Activated naive CD4-positive, alpha-beta T cell treated with Interleukin-2 at 50 U/mL for 16 hours (primary cell): ENCODE measurements at regions not wholly inside any gene's neighbourhood (a gene's known extent, or its start where the extent isn't known, plus 50 kb on each side); places are given as distances from the start of the nearest gene placed in this dataset.

Experiments
- DNase-seq: peaks from one replicate; pipeline ENCODE4 v3.0.0-alpha.2; 2020

DNA sequence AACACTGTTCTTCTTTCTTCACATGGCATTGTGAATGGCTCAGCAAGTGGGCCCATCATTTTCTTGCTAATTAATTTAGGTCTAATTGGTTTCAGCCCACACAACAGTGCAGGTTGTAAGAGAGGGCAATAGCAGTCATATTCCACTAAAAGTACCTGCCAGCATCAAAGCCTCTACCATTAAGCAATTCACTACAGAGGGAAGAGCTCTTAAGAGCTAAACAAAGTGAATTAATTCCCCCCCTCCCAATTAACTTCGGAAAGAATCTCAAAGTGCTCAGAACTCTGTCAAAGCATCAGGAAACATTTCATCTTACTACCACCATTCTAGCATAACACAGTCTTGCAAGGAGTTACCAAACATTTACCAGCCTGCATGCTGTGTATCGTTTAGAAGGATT lies 133.9 kb upstream of the UBASH3B start:
- no peak for DNase-seq

- no peak for DNase-seq
These were observed 137.8 kb upstream of the UBASH3B start for GRCh38 chr11:122517403-122518379.

- no peak for DNase-seq
These were observed 138.8 kb upstream of the UBASH3B start for GRCh38 chr11:122516686-122517085.

GRCh38 chr11:122513997-122514396 lies 141.5 kb upstream of the UBASH3B start:
- DNase-seq = no peak

GRCh38 chr11:122513328-122513727 lies 142.2 kb upstream of the UBASH3B start:
- no peak for DNase-seq

DNA sequence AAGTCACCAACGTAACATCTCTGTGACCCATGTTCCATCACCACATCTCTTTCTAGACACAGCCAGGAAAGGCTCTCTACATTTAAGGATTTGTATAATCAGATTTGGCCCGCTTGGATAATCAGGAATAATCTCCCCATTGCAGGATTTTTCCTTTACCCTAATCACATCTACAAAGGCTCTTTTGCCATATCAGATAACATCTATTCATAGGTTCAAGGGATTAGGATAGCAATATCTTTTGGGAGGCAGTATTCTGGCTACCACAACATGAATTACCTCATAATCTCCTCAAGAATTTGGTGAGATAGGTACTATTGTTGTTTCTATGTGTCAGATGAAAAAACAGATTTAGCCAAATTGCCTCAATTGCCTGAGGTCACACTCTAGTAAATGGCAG lies 142.8 kb upstream of the UBASH3B start:
- no peak for DNase-seq

- DNase-seq = no peak
These were observed 145.6 kb upstream of the UBASH3B start for GRCh38 chr11:122509899-122510298.

- no peak for DNase-seq
These were observed 146.4 kb upstream of the UBASH3B start for GRCh38 chr11:122509091-122509490.

DNA sequence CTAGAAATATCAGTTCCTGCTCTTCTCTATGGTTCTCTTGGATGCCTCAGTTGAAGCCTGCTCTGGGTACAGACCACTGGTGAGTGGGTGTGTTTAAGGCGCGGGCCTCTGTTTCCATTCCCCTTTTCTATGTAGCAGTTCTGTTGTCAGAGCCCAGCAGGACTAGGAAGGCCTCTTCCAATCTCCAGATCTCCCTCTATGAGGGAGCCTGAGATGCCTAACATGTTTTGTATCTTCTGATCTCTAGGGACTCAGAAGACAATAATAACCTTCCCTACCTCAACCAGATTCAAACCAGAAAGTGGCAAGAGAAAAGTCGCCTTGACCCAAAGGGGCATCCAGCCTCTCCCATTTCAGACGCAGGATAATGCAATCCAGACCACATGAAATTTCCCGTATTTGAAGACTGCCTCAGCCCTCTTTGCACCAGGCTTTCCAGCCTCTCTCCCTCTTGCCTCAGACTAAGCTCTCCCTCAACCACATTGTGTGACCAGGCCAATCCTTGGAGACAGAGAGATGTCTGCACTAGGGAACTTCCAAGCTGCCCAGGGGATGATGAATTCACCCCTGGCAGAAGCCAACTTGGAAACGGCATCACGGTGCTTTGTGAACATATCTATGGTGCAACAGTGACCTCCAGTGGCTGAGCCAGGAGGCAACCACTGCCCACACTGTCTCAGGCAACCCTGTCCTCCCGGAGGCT lies 150.1 kb upstream of the UBASH3B start:
- peak; percentile 33 for DNase-seq

- no peak for DNase-seq
These were observed 161.3 kb upstream of the UBASH3B start for GRCh38 chr11:122494221-122494620.

DNA sequence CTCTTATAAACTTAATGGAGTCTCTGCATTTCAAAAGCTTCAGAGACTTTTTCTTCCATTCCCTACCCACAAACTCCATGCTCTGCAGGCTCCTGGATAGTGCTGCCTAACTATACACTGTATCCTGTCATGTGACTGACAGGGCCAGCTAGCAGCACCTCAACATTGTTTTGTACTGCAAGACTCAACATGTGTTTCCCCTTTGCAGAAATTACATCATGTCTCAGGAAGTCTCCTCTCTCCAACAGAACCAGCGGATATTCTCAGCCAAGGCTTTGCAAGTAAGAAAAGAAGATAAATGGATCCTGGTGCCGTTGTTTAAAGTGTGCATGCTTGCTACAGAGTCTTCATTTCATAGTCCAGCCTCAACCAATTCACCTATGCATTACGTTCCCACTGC lies 164.0 kb upstream of the UBASH3B start:
- DNase-seq = no peak

DNA sequence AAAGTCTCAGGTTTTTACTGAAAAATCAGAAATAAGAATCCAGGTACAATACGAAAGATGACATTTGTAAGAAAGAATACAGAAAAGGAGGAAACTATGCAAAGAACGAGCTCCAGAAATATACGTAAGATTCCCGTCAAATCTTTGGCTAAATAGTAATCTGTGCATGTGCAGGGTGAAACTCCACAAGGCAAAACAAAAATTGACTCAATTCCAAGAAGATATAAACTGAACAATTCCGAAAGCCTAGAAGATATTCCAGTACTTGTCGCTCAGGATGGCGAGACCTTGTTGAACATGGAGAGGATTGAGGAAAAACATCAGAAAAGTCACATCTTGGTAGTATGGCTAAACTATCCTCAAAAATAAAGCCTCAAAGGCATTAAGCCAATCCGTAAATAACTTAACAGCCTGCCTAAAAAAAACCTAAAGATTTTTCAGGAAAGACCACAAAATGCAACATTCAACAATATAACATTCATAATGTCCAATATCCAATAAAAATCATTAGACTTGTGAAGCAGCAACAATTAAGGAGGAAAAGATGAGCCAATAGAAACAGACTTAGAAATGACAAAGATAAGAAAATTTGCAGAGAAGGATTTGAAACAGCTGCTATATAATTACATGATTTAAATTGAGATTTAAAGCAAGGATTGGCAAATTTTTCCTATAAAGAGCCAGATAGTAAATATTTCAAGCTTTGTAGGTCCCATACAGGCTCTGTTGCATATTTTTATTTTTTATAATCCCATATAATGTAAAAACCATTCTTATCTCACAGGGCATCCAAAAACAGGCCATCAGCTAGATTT lies 166.4 kb upstream of the UBASH3B start:
- no peak for DNase-seq

DNA sequence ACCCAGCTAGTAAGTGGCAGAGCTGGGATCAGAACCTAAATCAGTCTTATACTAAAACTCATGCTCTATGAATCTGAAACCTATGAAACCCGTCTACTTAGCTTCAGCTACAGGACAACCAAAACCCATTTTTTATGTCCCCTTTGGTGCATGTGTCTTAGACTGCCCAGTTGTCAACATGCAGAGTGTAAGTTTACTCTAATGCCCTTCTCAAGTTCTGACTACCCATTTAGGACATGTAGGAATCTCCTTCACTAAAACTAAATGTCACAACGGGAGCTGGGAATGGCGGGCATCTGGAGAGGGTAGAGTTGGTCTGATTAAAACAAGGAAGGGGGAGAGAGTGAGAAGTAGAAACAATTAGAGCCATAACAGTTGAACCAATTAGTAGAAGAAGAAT lies 167.9 kb upstream of the UBASH3B start:
- DNase-seq = no peak

DNA sequence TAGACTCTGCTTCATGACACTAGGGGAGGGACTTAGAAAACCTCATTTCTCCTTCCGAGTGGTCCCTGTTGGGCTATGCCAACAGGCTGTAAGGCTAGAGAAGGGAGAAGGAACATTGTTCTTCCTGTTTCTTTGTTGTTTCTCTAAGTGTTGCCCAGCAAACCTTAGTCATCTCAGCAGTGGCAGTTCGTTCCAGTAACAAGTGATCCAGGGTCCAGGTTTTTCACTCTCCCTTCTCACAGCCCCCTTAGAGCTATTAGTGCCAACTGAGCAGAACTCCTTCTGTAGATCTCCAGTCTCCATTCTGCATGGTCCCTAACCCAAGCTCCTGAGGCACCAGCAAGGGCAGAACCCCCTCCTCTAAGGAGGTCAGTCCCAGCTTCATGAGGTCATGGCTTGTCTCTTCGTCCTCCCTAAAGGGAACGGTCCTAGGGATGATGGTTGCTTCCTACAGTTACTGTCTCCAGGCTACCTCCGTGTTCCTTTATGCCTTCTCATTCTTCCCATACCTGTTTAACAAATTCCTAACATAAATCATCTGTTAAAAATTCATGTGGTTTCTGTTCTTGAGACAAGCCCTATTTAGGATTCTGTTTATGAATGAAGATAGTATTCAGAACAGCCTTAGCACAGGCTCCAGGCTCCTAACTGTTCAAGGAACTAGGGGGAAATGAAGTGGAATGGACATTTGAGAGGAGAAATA lies 168.6 kb upstream of the UBASH3B start:
- no peak for DNase-seq

GRCh38 chr11:122478986-122479385 lies 176.5 kb upstream of the UBASH3B start:
- no peak for DNase-seq

DNA sequence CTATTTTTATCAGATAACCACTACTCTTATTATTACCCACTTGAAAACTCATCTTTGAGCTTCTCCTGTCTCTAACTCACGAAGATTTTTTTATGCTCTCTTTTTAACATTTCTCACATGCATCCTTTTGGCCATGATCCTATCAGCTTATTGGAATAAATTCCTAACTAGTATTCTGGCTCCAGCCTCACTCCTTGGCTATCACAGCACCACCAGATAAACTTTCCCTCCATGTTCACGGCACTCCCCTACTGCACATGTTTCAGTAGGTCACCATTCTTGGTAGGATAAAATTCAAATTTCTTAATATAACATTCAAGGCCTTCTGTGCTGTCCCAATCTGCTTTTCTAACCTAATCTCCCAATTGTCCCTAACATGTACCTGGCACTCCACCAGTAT lies 186.6 kb upstream of the UBASH3B start:
- no peak for DNase-seq

DNA sequence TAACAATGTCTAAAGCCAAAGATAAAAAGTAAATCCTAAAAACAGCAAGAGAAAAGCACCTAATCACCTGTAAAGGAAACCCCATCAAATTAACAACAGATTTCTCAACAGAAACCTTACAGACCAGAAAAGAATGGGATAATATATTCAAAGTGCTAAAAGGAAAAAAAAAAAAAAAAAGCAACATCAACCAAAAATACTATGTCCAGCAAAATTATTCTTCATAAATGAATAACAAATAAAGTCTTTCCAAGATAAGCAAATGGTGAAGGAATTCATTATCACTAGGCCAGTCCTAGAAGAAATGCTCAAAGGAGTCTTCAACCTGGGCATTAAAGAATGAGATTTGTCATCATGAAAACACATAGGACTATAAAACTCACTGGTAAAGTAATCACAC lies 192.0 kb upstream of the UBASH3B start:
- no peak for DNase-seq

DNA sequence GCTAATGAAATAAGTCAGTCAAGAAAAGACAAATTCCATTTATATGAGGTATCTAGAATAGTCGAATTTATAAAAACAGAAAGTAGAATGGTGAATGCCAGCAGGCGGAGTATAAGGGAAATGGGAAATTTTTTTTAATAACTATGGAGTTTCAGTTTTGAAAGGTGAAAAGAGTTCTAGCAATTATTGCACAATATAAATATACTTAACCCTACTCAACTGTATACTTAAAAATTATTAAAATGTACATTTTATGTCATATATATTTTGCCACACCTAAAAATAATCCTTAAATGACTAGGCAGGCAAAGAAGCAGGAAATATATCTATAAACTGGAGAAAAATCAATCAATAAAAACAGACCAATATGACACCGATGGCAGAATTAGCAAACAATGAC lies 196.5 kb upstream of the UBASH3B start:
- no peak for DNase-seq

- DNase-seq = no peak
These were observed 201.9 kb upstream of the UBASH3B start for GRCh38 chr11:122453586-122453985.

GRCh38 chr11:122451911-122452310 lies 203.6 kb upstream of the UBASH3B start:
- DNase-seq = no peak

DNA sequence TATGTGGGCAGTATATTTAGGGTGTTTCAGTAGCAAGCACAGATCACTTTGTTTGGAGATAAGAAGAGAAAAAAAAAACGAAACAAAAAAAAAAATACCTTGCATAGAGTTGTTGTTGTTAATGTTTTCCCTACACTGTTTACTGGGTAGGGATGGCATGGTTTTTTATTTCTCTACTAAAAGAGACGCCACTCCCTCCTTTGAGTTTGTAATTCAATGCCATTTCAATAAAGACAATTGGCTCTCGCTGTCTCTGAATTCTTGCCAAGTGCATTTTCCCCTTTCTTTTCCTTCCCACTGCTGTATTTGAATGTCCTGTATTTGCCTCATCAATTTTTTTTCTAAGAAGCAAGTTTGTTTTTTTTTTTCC lies 213.9 kb upstream of the UBASH3B start:
- no peak for DNase-seq

- no peak for DNase-seq
These were observed 214.5 kb upstream of the UBASH3B start for GRCh38 chr11:122440811-122441665.
